Upper lobe of left lung (tissue), 6 donors: ENCODE measurements at regions not wholly inside any gene's neighbourhood (a gene's known extent, or its start where the extent isn't known, plus 50 kb on each side); places are given as distances from the start of the nearest gene placed in this dataset.
"Not testable (repeated sequence)": the region's sequence is repeated elsewhere in the genome, so short reads cannot be mapped to it uniquely, and the experiment has no call there.

Source experiments
- ATAC-seq, 2 donors: fragments of 200-7000 bp; cut with Tn5 transposase; one replicate each; pipeline ENCODE4 v1.9.1; 2022; ENCODE audit warnings: mild to moderate bottlenecking in 2 of 2, moderate library complexity in 2 of 2; ENCODE audit not compliant: low FRiP score in 2 of 2
- DNase-seq, 2 donors: peaks; one replicate each; pipeline ENCODE4 v3.0.0-alpha.2; 2019 to 2020
- H3K27ac ChIP-seq, 4 donors: fragments of 200-600 bp; sonication (generic); one replicate each; pipeline ENCODE4 v1.5.1; 2016 to 2019
- H3K27me3 ChIP-seq, 4 donors: fragments of 200-600 bp; sonication (generic); one replicate each; pipeline ENCODE4 v1.5.1; 2017 to 2019
- H3K36me3 ChIP-seq, 4 donors: fragments of 200-600 bp; sonication (generic); one replicate each; pipeline ENCODE4 v1.5.1; 2016 to 2019
- H3K4me1 ChIP-seq, 4 donors: fragments of 200-600 bp; sonication (generic); one replicate each; pipeline ENCODE4 v1.5.1; 2018 to 2019
- H3K4me3 ChIP-seq, 4 donors: fragments of 200-600 bp; sonication (generic); one replicate each; pipeline ENCODE4 v1.5.1; 2017 to 2019; ENCODE audit warnings: mild to moderate bottlenecking in 2 of 4, moderate library complexity in 1 of 4
- H3K9me3 ChIP-seq, 4 donors: fragments of 200-600 bp; sonication (generic); one replicate each; pipeline ENCODE4 v1.5.1; 2018 to 2019
- CTCF ChIP-seq, 6 experiments: fragments of 450-650 bp in 4 of 6; fragments of 200-600 bp in 2 of 6; sonication (generic) in 2 of 6; IDR thresholded peaks; one replicate each; pipeline ENCODE4 v1.5.1; 2016 to 2019; ENCODE audit warnings: antibody characterized with exemption in 6 of 6
- EP300 ChIP-seq, 4 donors: sonication (generic); formaldehyde crosslinking; IDR thresholded peaks; one replicate each; pipeline ENCODE4 v1.5.1; 2017; ENCODE audit warnings: antibody characterized with exemption in 4 of 4, control low read depth in 2 of 4
- POLR2A ChIP-seq, 4 donors: fragments of 450-650 bp; IDR thresholded peaks; one replicate each; pipeline ENCODE4 v1.5.1; 2016 to 2017; ENCODE audit warnings: antibody characterized with exemption in 4 of 4, mild to moderate bottlenecking in 2 of 4
- POLR2AphosphoS5 ChIP-seq, 2 donors: sonication (generic); formaldehyde crosslinking; IDR thresholded peaks; one replicate each; pipeline ENCODE4 v1.5.1; 2017; ENCODE audit warnings: antibody characterized with exemption in 2 of 2
- WGBS, 2 donors: methylation state at CpG; one replicate each; pipeline ENCODE4 v1.1.5; 2017 to 2018; 5-methylcytosine and 5-hydroxymethylcytosine counted together
- donor health status: DM: no; HTN: no; CAD: no; lungs with moderate emphysema.
- donor health status: DM: no; HTN: yes; CAD: no; lungs with severe emphysema.

GRCh38 chr6:115495184-115495583 lies 565.5 kb downstream of the FRK start:
- Histone ChIP-seq H3K4me3 (no peak overlapping the region), H3K36me3 (no peaks in the 10 kb centered on the region), H3K27ac (no peak overlapping the region), H3K9me3 (peaks cover 0 to 13% (median 3%) of the 10 kb centered on the region in 4 donors), H3K27me3 (no peaks in the 10 kb centered on the region), H3K4me1 (no peaks in the 10 kb centered on the region)
- no peak for ATAC-seq
- TF ChIP-seq POLR2AphosphoS5 (IDR thresholded peaks at IDR 0.05) (no peak), CTCF (IDR thresholded peaks at IDR 0.05) (no peak), POLR2A (IDR thresholded peaks at IDR 0.05) (no peak), EP300 (IDR thresholded peaks at IDR 0.05) (no peak)
- DNase-seq: no peak
- WGBS, 2 donors: 90 to 91% methylated on average over 3 of the region's 3 CpGs

- 75 to 90% methylated on average over 2 of the region's 2 CpGs for WGBS, 2 donors
- Histone ChIP-seq H3K9me3 (no peaks in the 10 kb centered on the region), H3K36me3 (no peaks in the 10 kb centered on the region), H3K27me3 (no peaks in the 10 kb centered on the region), H3K27ac (no peak overlapping the region), H3K4me3 (no peak overlapping the region), H3K4me1 (no peaks in the 10 kb centered on the region)
- ATAC-seq (no peak), DNase-seq (no peak)
- no peak for TF ChIP-seq POLR2AphosphoS5 (IDR thresholded peaks at IDR 0.05)
- TF ChIP-seq EP300 (IDR thresholded peaks at IDR 0.05): no peak
- TF ChIP-seq POLR2A (IDR thresholded peaks at IDR 0.05): no peak
- no peak for TF ChIP-seq CTCF (IDR thresholded peaks at IDR 0.05)
Observed at GRCh38 chr6:115487331-115487730, 573.4 kb downstream of the FRK start.

- no peak for ATAC-seq
- DNase-seq: no peak
- WGBS, 2 donors: 61 to 86% methylated on average over 4 of the region's 4 CpGs
- Histone ChIP-seq H3K36me3 (no peaks in the 10 kb centered on the region), H3K9me3 (peaks cover 0 to 3% (median 0%) of the 10 kb centered on the region in 4 donors), H3K27ac (no peak overlapping the region), H3K4me3 (no peak overlapping the region), H3K4me1 (no peaks in the 10 kb centered on the region), H3K27me3 (no peaks in the 10 kb centered on the region)
- TF ChIP-seq POLR2AphosphoS5 (IDR thresholded peaks at IDR 0.05) (no peak), EP300 (IDR thresholded peaks at IDR 0.05) (no peak), POLR2A (IDR thresholded peaks at IDR 0.05) (no peak), CTCF (IDR thresholded peaks at IDR 0.05) (no peak)
Observed at GRCh38 chr6:115485400-115485799, 575.3 kb downstream of the FRK start.

- WGBS, 2 donors: 64 to 70% methylated on average over 2 to 4 of the region's 4 CpGs
- not testable (repeated sequence) for ATAC-seq, H3K27ac ChIP-seq, H3K36me3 ChIP-seq, DNase-seq, H3K4me1 ChIP-seq, H3K4me3 ChIP-seq, H3K27me3 ChIP-seq, H3K9me3 ChIP-seq
Observed at GRCh38 chr6:115480543-115480942, 580.1 kb downstream of the FRK start.

- no peak overlapping the region for H3K4me3 ChIP-seq
Observed at GRCh38 chr6:115474443-115475041, 586.1 kb downstream of the FRK start.

More at GRCh38 chr6:115474443-115475041, 586.1 kb downstream of the FRK start:
- Histone ChIP-seq H3K36me3 (no peaks in the 10 kb centered on the region), H3K4me1 (no peaks in the 10 kb centered on the region), H3K27me3 (no peaks in the 10 kb centered on the region), H3K27ac (no peak overlapping the region), H3K9me3 (no peaks in the 10 kb centered on the region)
- no peak for DNase-seq
- WGBS, 2 donors: 64 to 79% methylated on average over 3 of the region's 3 CpGs
- TF ChIP-seq EP300 (IDR thresholded peaks at IDR 0.05) (no peak), CTCF (IDR thresholded peaks at IDR 0.05) (no peak), POLR2A (IDR thresholded peaks at IDR 0.05) (no peak), POLR2AphosphoS5 (IDR thresholded peaks at IDR 0.05) (no peak)
- no peak for ATAC-seq
